OCI-LY3 (cell line): ENCODE measurements at regions not wholly inside any gene's neighbourhood (a gene's known extent, or its start where the extent isn't known, plus 50 kb on each side); places are given as distances from the start of the nearest gene placed in this dataset.
"Not testable (repeated sequence)": the region's sequence is repeated elsewhere in the genome, so short reads cannot be mapped to it uniquely, and the experiment has no call there.

Experiments used
- H2AFZ ChIP-seq: fragments of 200-600, 300-600 bp; shearing (Covaris generic); 2 replicates; pipeline ENCODE4 v1.6.0; 2014; ENCODE audit warnings: antibody characterized with exemption, low read depth, low read length
- H3K27ac ChIP-seq: fragments of 200-600, 300-600 bp; sonication (generic); 2 replicates; pipeline ENCODE4 v1.5.1; 2014; ENCODE audit warnings: mild to moderate bottlenecking, low read length, moderate library complexity, mixed read lengths
- H3K27me3 ChIP-seq: fragments of 200-600, 300-600 bp; sonication (generic); 2 replicates; pipeline ENCODE4 v1.6.1; 2014; ENCODE audit warnings: low read depth, low read length, mixed read lengths
- H3K36me3 ChIP-seq: fragments of 200-600, 300-600 bp; sonication (generic); replicated peaks from 2 replicates; pipeline ENCODE3; 2014; ENCODE audit warnings: low read depth, low read length, mixed read lengths
- H3K4me1 ChIP-seq: fragments of 300-600, 200-600 bp; sonication (generic); 2 replicates; pipeline ENCODE4 v1.6.1; 2014; ENCODE audit warnings: low read length, mixed read lengths
- H3K4me2 ChIP-seq: fragments of 200-600, 300-600 bp; sonication (generic); 2 replicates; pipeline ENCODE4 v1.6.1; 2014; ENCODE audit warnings: low read length, mixed read lengths
- H3K4me3 ChIP-seq: fragments of 300-600, 200-600 bp; sonication (generic); 2 replicates; pipeline ENCODE4 v1.5.1; 2014; ENCODE audit warnings: antibody characterized with exemption, mild to moderate bottlenecking, low read length, moderate library complexity
- H3K79me2 ChIP-seq: fragments of 300-600, 200-600 bp; shearing (Covaris generic); 2 replicates; pipeline ENCODE4 v1.6.1; 2014; ENCODE audit warnings: mild to moderate bottlenecking, low read length, mixed read lengths
- H3K9ac ChIP-seq: fragments of 300-600, 200-600 bp; shearing (Covaris generic); 2 replicates; pipeline ENCODE4 v1.6.0; 2014; ENCODE audit warnings: mild to moderate bottlenecking, low read length, moderate library complexity
- H3K9me3 ChIP-seq: fragments of 200-600, 300-600 bp; shearing (Covaris generic); 2 replicates; pipeline ENCODE4 v1.6.1; 2014; ENCODE audit warnings: low read length, mixed read lengths; ENCODE audit not compliant: insufficient read depth
- H4K20me1 ChIP-seq: fragments of 200-600, 300-600 bp; sonication (generic); 2 replicates; pipeline ENCODE4 v1.6.1; 2016; ENCODE audit warnings: low read length, mixed read lengths; ENCODE audit not compliant: insufficient read depth
- EZH2phosphoT487 ChIP-seq: fragments of 200-600 bp; shearing (Covaris generic); IDR thresholded peaks from 2 replicates; pipeline ENCODE4 v1.6.1; 2018; ENCODE audit warnings: antibody characterized with exemption, mixed run types, low read depth
- TF ChIP-seq, protein P1 (sequence below): fragments of 200-600, 300-600 bp; sonication (generic); IDR thresholded peaks from 2 replicates; pipeline ENCODE4 v1.5.1; 2014; ENCODE audit warnings: antibody characterized with exemption, low read length, low read depth

DNA sequence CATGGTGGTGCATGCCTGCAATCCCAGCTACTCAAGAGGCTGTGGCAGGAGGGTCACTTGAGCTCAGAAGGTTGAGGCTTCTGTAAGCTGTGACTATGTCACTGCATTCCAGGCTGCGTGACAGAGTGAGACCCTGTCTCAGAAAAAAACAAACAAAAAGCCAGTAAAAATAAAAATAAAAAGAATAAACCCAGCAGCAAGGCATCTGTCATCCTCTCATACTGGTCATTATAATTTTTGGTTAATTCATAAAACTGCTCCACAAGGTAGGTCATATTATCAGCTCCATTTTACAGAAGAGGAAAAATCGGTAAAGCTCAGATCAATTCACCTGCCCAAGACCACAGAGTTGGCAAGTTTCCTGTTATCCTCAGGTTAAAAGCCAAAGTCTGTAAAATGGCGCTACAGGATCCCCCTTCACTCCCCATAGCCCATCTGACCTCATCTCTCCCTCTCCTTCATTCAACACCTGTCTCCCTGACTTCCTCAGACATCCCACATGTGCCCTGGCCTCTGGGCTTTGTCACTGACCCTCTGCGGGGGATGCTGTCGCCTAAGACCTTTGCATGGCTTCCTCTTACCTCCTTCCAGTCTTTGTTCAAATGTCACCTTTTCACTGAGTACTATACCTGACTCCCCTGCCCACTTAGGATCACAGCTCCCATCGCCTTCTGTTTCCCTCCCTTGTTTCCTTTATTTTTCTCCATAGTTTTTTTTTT is 213.2 kb upstream of the ZNF217 start:
- Histone ChIP-seq H3K27me3 (no peaks in the 10 kb centered on the region), H3K27ac (no peak overlapping the region), H3K79me2 (no peaks in the 10 kb centered on the region), H4K20me1 (no peaks in the 10 kb centered on the region), H3K4me3 (no peak overlapping the region), H3K4me2 (no peak overlapping the region), H3K9me3 (no peaks in the 10 kb centered on the region), H3K9ac (no peak overlapping the region), H2AFZ (no peak overlapping the region), H3K4me1 (no peaks in the 10 kb centered on the region), H3K36me3 (no peaks in the 10 kb centered on the region)
- TF ChIP-seq EZH2phosphoT487, result no peak
- TF ChIP-seq, protein P1, sequence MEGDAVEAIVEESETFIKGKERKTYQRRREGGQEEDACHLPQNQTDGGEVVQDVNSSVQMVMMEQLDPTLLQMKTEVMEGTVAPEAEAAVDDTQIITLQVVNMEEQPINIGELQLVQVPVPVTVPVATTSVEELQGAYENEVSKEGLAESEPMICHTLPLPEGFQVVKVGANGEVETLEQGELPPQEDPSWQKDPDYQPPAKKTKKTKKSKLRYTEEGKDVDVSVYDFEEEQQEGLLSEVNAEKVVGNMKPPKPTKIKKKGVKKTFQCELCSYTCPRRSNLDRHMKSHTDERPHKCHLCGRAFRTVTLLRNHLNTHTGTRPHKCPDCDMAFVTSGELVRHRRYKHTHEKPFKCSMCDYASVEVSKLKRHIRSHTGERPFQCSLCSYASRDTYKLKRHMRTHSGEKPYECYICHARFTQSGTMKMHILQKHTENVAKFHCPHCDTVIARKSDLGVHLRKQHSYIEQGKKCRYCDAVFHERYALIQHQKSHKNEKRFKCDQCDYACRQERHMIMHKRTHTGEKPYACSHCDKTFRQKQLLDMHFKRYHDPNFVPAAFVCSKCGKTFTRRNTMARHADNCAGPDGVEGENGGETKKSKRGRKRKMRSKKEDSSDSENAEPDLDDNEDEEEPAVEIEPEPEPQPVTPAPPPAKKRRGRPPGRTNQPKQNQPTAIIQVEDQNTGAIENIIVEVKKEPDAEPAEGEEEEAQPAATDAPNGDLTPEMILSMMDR, result no peak

GRCh38 chr20:53805895-53806384 is 212.3 kb upstream of the ZNF217 start:
- Histone ChIP-seq H3K79me2 (no peaks in the 10 kb centered on the region), H3K4me3 (no peak overlapping the region), H3K27ac (no peak overlapping the region), H3K4me1 (peaks cover 5% of the 10 kb centered on the region; the same call in 1 of the 2 replicates), H2AFZ (no peak overlapping the region), H3K27me3 (no peaks in the 10 kb centered on the region), H3K36me3 (no peaks in the 10 kb centered on the region), H3K9me3 (no peaks in the 10 kb centered on the region), H3K4me2 (no peak overlapping the region), H3K9ac (no peak overlapping the region), H4K20me1 (no peaks in the 10 kb centered on the region)
- TF ChIP-seq, protein P1, result no peak
- TF ChIP-seq EZH2phosphoT487, result no peak

GRCh38 chr20:53804920-53805894 is 211.6 kb upstream of the ZNF217 start:
- H3K36me3 ChIP-seq, result no peaks in the 10 kb centered on the region
- H3K27me3 ChIP-seq, result no peaks in the 10 kb centered on the region
- no peak overlapping the region for H3K9ac ChIP-seq
- TF ChIP-seq EZH2phosphoT487, result no peak
- TF ChIP-seq, protein P1, result no peak
- H3K4me1 ChIP-seq, result peaks cover 5% of the 10 kb centered on the region; the same call in 1 of the 2 replicates
- H3K4me3 ChIP-seq, result no peak overlapping the region
- H3K27ac ChIP-seq, result no peak overlapping the region
- no peaks in the 10 kb centered on the region for H3K79me2 ChIP-seq
- no peak overlapping the region for H2AFZ ChIP-seq
- H4K20me1 ChIP-seq, result no peaks in the 10 kb centered on the region
- H3K4me2 ChIP-seq, result no peak overlapping the region
- H3K9me3 ChIP-seq, result no peaks in the 10 kb centered on the region

DNA sequence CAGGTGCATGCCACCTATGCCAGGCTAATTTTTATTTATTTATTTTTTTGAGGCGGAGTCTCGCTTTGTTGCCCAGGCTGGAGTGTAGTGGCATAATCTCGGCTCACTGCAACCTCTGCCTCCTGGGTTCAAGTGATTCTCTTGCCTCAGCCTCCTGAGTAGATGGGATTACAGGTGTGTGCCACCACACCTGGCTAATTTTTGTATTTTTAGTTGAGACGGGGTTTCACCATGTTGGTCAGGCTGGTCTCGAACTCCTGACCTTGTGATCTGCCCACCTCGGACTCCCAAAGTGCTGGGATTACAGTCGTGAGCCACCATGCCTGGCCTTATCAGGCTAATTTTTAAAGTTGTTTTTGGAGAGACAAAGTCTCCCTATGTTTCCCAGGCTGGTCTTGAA is 210.7 kb upstream of the ZNF217 start:
- H3K27me3 ChIP-seq, H3K27ac ChIP-seq, H3K4me2 ChIP-seq, H2AFZ ChIP-seq, H3K79me2 ChIP-seq, H3K36me3 ChIP-seq, H3K4me1 ChIP-seq, H4K20me1 ChIP-seq, H3K9me3 ChIP-seq, H3K9ac ChIP-seq, H3K4me3 ChIP-seq: not testable (repeated sequence)
